ENCODE measurements at regions not wholly inside any gene's neighbourhood (a gene's known extent, or its start where the extent isn't known, plus 50 kb on each side); places are given as distances from the start of the nearest gene placed in this dataset.

DNA sequence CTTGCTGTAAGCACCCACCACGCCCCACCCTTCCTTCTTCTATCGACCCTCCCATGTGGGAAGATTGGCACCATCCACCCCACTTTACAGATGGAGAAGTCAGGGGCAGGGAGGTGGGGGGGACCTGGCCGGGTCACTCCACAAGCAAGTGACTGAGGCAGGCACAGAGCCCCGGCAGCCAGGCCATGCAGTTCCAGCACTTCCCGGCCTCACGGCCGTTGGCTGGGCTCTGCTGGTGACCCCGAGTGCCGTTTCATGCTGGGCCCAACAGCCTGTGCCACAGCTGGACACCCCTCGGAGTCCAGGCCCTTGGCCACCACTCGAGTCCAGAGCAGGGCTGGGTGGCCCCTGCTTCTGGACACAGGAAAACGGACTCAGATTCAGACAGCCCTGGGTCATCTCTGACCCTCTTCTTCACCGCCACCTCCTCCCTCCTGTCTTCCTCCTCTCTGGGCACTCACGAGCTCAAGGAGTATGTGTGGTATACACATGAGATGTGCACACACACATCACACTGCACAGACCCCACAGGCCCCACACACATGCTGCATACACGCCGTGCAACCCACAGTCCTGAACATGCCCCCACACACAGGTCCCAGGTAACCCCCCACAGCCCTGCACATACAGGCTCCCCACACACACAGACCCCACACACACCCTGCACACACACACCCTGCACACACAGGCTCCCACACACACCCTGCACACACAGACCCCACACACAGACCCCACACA, 89.3 kb upstream of the GPC1 start:
- 92% methylated on average over 15 of the region's 16 CpGs for WGBS (ENCODE audit: low lambda C conversion rate, missing lambda C conversion rate)
- Histone ChIP-seq H3K9me2 (replicated peaks; ENCODE audit: insufficient read depth) (no peaks in the 10 kb centered on the region), H4K20me1 (ENCODE audit: insufficient read depth, poor library complexity, severe bottlenecking) (no peaks in the 10 kb centered on the region), H3K79me2 (no peaks in the 10 kb centered on the region), H2AFZ (no peak overlapping the region), H3K27me3 (no peaks in the 10 kb centered on the region), H3K36me3 (replicated peaks; ENCODE audit: insufficient read depth, low read depth) (no peaks in the 10 kb centered on the region), H3K4me3 (no peak overlapping the region), H3K4me2 (no peak overlapping the region), H3K9me3 (ENCODE audit: low read depth) (no peaks in the 10 kb centered on the region), H3K27ac (no peak overlapping the region), H3K4me1 (ENCODE audit: insufficient read depth) (no peaks in the 10 kb centered on the region)
- no peak for DNase-seq (ENCODE audit: low spot score)
- TF ChIP-seq, protein P1, sequence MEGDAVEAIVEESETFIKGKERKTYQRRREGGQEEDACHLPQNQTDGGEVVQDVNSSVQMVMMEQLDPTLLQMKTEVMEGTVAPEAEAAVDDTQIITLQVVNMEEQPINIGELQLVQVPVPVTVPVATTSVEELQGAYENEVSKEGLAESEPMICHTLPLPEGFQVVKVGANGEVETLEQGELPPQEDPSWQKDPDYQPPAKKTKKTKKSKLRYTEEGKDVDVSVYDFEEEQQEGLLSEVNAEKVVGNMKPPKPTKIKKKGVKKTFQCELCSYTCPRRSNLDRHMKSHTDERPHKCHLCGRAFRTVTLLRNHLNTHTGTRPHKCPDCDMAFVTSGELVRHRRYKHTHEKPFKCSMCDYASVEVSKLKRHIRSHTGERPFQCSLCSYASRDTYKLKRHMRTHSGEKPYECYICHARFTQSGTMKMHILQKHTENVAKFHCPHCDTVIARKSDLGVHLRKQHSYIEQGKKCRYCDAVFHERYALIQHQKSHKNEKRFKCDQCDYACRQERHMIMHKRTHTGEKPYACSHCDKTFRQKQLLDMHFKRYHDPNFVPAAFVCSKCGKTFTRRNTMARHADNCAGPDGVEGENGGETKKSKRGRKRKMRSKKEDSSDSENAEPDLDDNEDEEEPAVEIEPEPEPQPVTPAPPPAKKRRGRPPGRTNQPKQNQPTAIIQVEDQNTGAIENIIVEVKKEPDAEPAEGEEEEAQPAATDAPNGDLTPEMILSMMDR (IDR thresholded peaks at IDR 0.05; ENCODE audit: poor library complexity), result no peak
- TF ChIP-seq EZH2 (IDR thresholded peaks at IDR 0.05; ENCODE audit: borderline replicate concordance) (no peak), EZH2phosphoT487 (IDR thresholded peaks at IDR 0.05; ENCODE audit: low read depth, severe bottlenecking, unreplicated experiment) (no peak)

DNA sequence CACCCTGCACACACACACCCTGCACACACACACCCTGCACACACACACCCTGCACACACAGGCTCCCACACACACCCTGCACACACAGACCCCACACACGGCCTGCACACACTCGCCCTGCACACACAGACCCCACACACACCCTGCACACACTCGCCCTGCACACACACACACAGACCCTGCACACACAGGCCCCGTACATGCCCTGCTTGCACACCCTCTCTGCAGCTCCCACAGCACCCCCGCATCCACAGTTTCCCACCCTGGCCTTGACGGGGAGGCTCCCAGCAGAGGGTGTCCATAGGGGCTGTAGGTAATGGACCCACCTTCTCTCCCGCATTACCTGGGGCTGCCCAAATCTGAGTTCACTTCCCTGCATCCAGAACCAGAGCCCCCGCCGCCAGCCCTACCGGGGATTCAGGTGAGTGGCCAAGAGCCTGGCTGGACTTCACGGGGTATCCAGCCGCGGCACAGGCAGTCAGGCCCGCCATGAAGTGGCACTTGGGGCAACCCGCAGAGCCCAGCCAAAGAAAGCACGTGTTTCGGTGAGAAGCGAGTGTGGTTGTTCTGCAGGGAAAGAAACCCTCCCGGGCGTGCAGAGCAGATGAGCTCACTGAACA, 88.6 kb upstream of the GPC1 start:
- 93% methylated on average over 18 of the region's 20 CpGs for WGBS (ENCODE audit: low lambda C conversion rate, missing lambda C conversion rate)
- TF ChIP-seq EZH2 (IDR thresholded peaks at IDR 0.05; ENCODE audit: borderline replicate concordance), result no peak
- TF ChIP-seq, protein P1 (IDR thresholded peaks at IDR 0.05; ENCODE audit: poor library complexity), result no peak
- no peak for TF ChIP-seq EZH2phosphoT487 (IDR thresholded peaks at IDR 0.05; ENCODE audit: low read depth, severe bottlenecking, unreplicated experiment)
- H3K9me3 ChIP-seq (ENCODE audit: low read depth), result no peaks in the 10 kb centered on the region

DNA sequence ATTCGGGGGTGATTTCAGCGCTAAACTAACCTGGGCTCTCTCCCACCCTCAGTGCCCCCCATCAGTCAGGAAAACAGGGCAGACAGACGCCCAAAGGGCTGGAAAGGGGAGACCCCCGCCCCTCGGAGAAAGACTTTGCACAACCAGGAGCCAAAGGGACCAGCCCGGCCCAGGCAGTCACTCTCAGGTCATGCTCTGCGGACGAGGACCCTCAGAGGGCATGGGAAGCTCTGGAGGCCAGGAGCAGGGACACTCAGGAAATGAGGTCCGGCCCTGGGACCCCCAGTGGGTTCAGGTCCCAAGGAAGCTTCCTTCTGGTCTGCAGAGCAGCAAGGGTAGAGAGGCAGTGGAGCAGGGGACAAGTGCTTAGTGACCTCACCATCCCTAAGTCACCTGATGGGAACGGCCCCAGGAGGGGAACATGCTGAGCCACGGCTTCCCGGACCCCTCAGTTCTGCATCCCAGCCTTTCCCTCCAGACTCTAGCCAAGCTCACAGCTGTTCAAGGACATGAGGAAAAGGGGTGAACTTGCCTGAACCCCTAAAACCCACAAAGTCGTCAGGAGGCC, 88.0 kb upstream of the GPC1 start:
- 94% methylated on average over 13 of the region's 13 CpGs for WGBS (ENCODE audit: low lambda C conversion rate, missing lambda C conversion rate)
- H3K9me2 ChIP-seq (replicated peaks; ENCODE audit: insufficient read depth), result no peaks in the 10 kb centered on the region
- no peak for DNase-seq (ENCODE audit: low spot score)
- no peaks in the 10 kb centered on the region for H3K36me3 ChIP-seq (replicated peaks; ENCODE audit: insufficient read depth, low read depth)
- no peak overlapping the region for H3K4me2 ChIP-seq
- no peaks in the 10 kb centered on the region for H3K9me3 ChIP-seq (ENCODE audit: low read depth)
- no peak overlapping the region for H2AFZ ChIP-seq
- no peaks in the 10 kb centered on the region for H3K27me3 ChIP-seq
- TF ChIP-seq EZH2 (IDR thresholded peaks at IDR 0.05; ENCODE audit: borderline replicate concordance) (no peak), EZH2phosphoT487 (IDR thresholded peaks at IDR 0.05; ENCODE audit: low read depth, severe bottlenecking, unreplicated experiment) (no peak)
- TF ChIP-seq, protein P1 (IDR thresholded peaks at IDR 0.05; ENCODE audit: poor library complexity), result no peak
- no peak overlapping the region for H3K27ac ChIP-seq
- peaks cover 7% of the 10 kb centered on the region for H3K4me1 ChIP-seq (ENCODE audit: insufficient read depth)
- no peaks in the 10 kb centered on the region for H4K20me1 ChIP-seq (ENCODE audit: insufficient read depth, poor library complexity, severe bottlenecking)
- no peaks in the 10 kb centered on the region for H3K79me2 ChIP-seq
- H3K4me3 ChIP-seq, result no peak overlapping the region

More for the DNA sequence above, 88.6 kb upstream of the GPC1 start:
- no peaks in the 10 kb centered on the region for H3K9me2 ChIP-seq (replicated peaks; ENCODE audit: insufficient read depth)
- H3K4me3 ChIP-seq, result no peak overlapping the region
- no peaks in the 10 kb centered on the region for H3K36me3 ChIP-seq (replicated peaks; ENCODE audit: insufficient read depth, low read depth)
- no peaks in the 10 kb centered on the region for H4K20me1 ChIP-seq (ENCODE audit: insufficient read depth, poor library complexity, severe bottlenecking)
- H3K4me2 ChIP-seq, result no peak overlapping the region
- no peaks in the 10 kb centered on the region for H3K27me3 ChIP-seq
- H2AFZ ChIP-seq, result no peak overlapping the region
- no peak overlapping the region for H3K27ac ChIP-seq
- DNase-seq (ENCODE audit: low spot score), result no peak
- H3K79me2 ChIP-seq, result no peaks in the 10 kb centered on the region
- peaks cover 5% of the 10 kb centered on the region for H3K4me1 ChIP-seq (ENCODE audit: insufficient read depth)
